ENCODE measurements at regions not wholly inside any gene's neighbourhood (a gene's known extent, or its start where the extent isn't known, plus 50 kb on each side); places are given as distances from the start of the nearest gene placed in this dataset.

- DNase-seq (ENCODE audit: low read depth, low spot score) = peak; percentile 12
- no peak for TF ChIP-seq CTCF (IDR thresholded peaks at IDR 0.05; ENCODE audit: low read depth, low read length)
- in situ Hi-C loops (cut with HindIII; ENCODE audit: low sequenced_read_pairs) = no loop called here
- no peak overlapping the region for H3K4me3 ChIP-seq (ENCODE audit: low read depth, low read length)
Observed at GRCh38 chrX:68930542-68931317, 101.9 kb downstream of the EFNB1 start.

- in situ Hi-C loops (cut with HindIII; ENCODE audit: low sequenced_read_pairs) = no loop called here
- peak; percentile 81 for DNase-seq (ENCODE audit: low read depth, low spot score)
- TF ChIP-seq CTCF (IDR thresholded peaks at IDR 0.05; ENCODE audit: low read depth, low read length) = no peak
Observed at GRCh38 chrX:68929332-68930150, 100.7 kb downstream of the EFNB1 start.

GRCh38 chrX:68928401-68928800, 99.6 kb downstream of the EFNB1 start:
- no peak overlapping the region for H3K4me3 ChIP-seq (ENCODE audit: low read depth, low read length)
- no peak for TF ChIP-seq CTCF (IDR thresholded peaks at IDR 0.05; ENCODE audit: low read depth, low read length)
- no peak for DNase-seq (ENCODE audit: low read depth, low spot score)
- in situ Hi-C loops (cut with HindIII; ENCODE audit: low sequenced_read_pairs) = no loop called here

More at GRCh38 chrX:68929332-68930150, 100.7 kb downstream of the EFNB1 start:
- H3K4me3 ChIP-seq (ENCODE audit: low read depth, low read length) = no peak overlapping the region

- in situ Hi-C loops (cut with HindIII; ENCODE audit: low sequenced_read_pairs) = no loop called here
- no peak for TF ChIP-seq CTCF (IDR thresholded peaks at IDR 0.05; ENCODE audit: low read depth, low read length)
- DNase-seq (ENCODE audit: low read depth, low spot score) = no peak
- H3K4me3 ChIP-seq (ENCODE audit: low read depth, low read length) = no peak overlapping the region
Observed at GRCh38 chrX:68927178-68927577, 98.4 kb downstream of the EFNB1 start.

- no peak for DNase-seq (ENCODE audit: low read depth, low spot score)
- no peak for TF ChIP-seq CTCF (IDR thresholded peaks at IDR 0.05; ENCODE audit: low read depth, low read length)
- in situ Hi-C loops (cut with HindIII; ENCODE audit: low sequenced_read_pairs) = no loop called here
- H3K4me3 ChIP-seq (ENCODE audit: low read depth, low read length) = no peak overlapping the region
Observed at GRCh38 chrX:68923147-68923546, 94.3 kb downstream of the EFNB1 start.

- no peak overlapping the region for H3K4me3 ChIP-seq (ENCODE audit: low read depth, low read length)
Observed at GRCh38 chrX:68922013-68922412, 93.2 kb downstream of the EFNB1 start.

More at GRCh38 chrX:68922013-68922412, 93.2 kb downstream of the EFNB1 start:
- TF ChIP-seq CTCF (IDR thresholded peaks at IDR 0.05; ENCODE audit: low read depth, low read length) = no peak
- in situ Hi-C loops (cut with HindIII; ENCODE audit: low sequenced_read_pairs) = no loop called here
- no peak for DNase-seq (ENCODE audit: low read depth, low spot score)

Data from astrocyte of the spinal cord (primary cell).